ENCODE measurements at regions not wholly inside any gene's neighbourhood (a gene's known extent, or its start where the extent isn't known, plus 50 kb on each side); places are given as distances from the start of the nearest gene placed in this dataset.

DNA sequence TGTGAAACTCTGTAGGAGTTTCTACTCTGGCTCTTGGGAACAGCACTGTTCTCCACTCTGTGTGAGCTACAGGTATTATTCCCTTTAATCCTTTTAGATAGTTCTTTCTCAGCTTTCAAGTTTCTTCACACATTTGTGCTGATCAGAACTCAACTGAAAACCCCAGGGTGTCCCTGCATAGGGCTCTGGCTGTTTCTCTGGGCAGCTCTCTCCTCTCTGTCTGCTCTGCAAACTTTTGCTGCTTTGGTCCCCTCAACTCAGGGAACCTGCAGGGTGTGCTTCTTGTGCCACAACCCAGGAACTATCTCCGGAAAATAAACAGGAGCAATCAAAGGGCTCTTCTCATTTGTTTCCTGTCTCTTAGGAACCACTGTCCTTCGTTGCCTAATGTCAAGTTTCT lies 196.6 kb upstream of the GABRA2 start:
- TF ChIP-seq POLR2AphosphoS5 (IDR thresholded peaks at IDR 0.05; ENCODE audit: low read depth, low read length) = no peak
- TF ChIP-seq TAF1 (IDR thresholded peaks at IDR 0.05; ENCODE audit: low read depth, low read length) = no peak
- no peak for TF ChIP-seq POLR2A (IDR thresholded peaks at IDR 0.05; ENCODE audit: low read depth, low read length)

All from GM12891 (cell line).